Gastroesophageal sphincter (tissue), 3 donors: ENCODE measurements at regions not wholly inside any gene's neighbourhood (a gene's known extent, or its start where the extent isn't known, plus 50 kb on each side); places are given as distances from the start of the nearest gene placed in this dataset.

Source experiments
- CTCF ChIP-seq, 4 experiments: fragments of 200-600 bp in 2 of 4; fragments of 450-650 bp in 2 of 4; sonication (generic) in 1 of 4; IDR thresholded peaks; one replicate each; pipeline ENCODE4 v1.5.1; 2017 to 2019; ENCODE audit warnings: antibody characterized with exemption in 4 of 4, mild to moderate bottlenecking in 2 of 4, moderate library complexity in 2 of 4
- EP300 ChIP-seq: sonication (generic); formaldehyde crosslinking; IDR thresholded peaks from one replicate; pipeline ENCODE4 v1.6.1; 2017; ENCODE audit warnings: antibody characterized with exemption, mild to moderate bottlenecking
- POLR2A ChIP-seq, 2 donors: fragments of 450-650 bp; IDR thresholded peaks; one replicate each; pipeline ENCODE4 v1.6.1; 2017; ENCODE audit warnings: antibody characterized with exemption in 2 of 2, mild to moderate bottlenecking in 2 of 2, moderate library complexity in 1 of 2
- POLR2AphosphoS5 ChIP-seq: sonication (generic); formaldehyde crosslinking; IDR thresholded peaks from one replicate; pipeline ENCODE4 v1.6.1; 2017; ENCODE audit warnings: antibody characterized with exemption

- TF ChIP-seq POLR2A (IDR thresholded peaks at IDR 0.05): no peak
- TF ChIP-seq CTCF (IDR thresholded peaks at IDR 0.05): no peak
- TF ChIP-seq POLR2AphosphoS5: no peak
- TF ChIP-seq EP300: no peak
These were observed 312.7 kb upstream of the USP24 start for GRCh38 chr1:55527831-55528230.
